ENCODE measurements at regions not wholly inside any gene's neighbourhood (a gene's known extent, or its start where the extent isn't known, plus 50 kb on each side); places are given as distances from the start of the nearest gene placed in this dataset.
"Not testable (repeated sequence)": the region's sequence is repeated elsewhere in the genome, so short reads cannot be mapped to it uniquely, and the experiment has no call there.

- Histone ChIP-seq H3K4me3 (ENCODE audit: low read length in 2 of 2) (no peak overlapping the region), H3K36me3 (ENCODE audit: insufficient read depth, low read length) (no peaks in the 10 kb centered on the region), H3K4me1 (ENCODE audit: insufficient read depth, low read length) (no peaks in the 10 kb centered on the region), H3K27me3 (ENCODE audit: insufficient read depth, low read length) (no peaks in the 10 kb centered on the region), H3K9me3 (ENCODE audit: control insufficient read depth in 1 of 2, low read length in 2 of 2) (no peaks in the 10 kb centered on the region), H3K27ac (ENCODE audit: low read depth, low read length) (no peak overlapping the region)
- Mint-ChIP-seq H3K27me3 (no peaks in the 10 kb centered on the region), H3K36me3 (no peaks in the 10 kb centered on the region), H3K4me1 (peaks cover 0 to 1% (median 0%) of the 10 kb centered on the region in 4 donors), H3K4me3 (no peak overlapping the region), H3K27ac (no peak overlapping the region), H3K9me3 (no peaks in the 10 kb centered on the region)
- intact Hi-C loops (cut with micrococcal nuclease): no loop called here
- ChIA-PET POLR2A (ENCODE audit: partially characterized antibody) (no interaction called here), CTCF (ENCODE audit: partially characterized antibody) (no interaction called here)
- DNase-seq: no peak
Observed at GRCh38 chr3:24689353-24689752, 194.7 kb upstream of the THRB start.

GRCh38 chr3:24690777-24691176 lies 196.1 kb upstream of the THRB start:
- ChIA-PET POLR2A (ENCODE audit: partially characterized antibody) (no interaction called here), CTCF (ENCODE audit: partially characterized antibody) (no interaction called here)
- Histone ChIP-seq H3K27me3 (ENCODE audit: insufficient read depth, low read length) (no peaks in the 10 kb centered on the region), H3K4me1 (ENCODE audit: insufficient read depth, low read length) (no peaks in the 10 kb centered on the region), H3K4me3 (ENCODE audit: low read length in 2 of 2) (no peak overlapping the region), H3K36me3 (ENCODE audit: insufficient read depth, low read length) (no peaks in the 10 kb centered on the region), H3K9me3 (ENCODE audit: control insufficient read depth in 1 of 2, low read length in 2 of 2) (no peaks in the 10 kb centered on the region), H3K27ac (ENCODE audit: low read depth, low read length) (no peak overlapping the region)
- H3K27ac Mint-ChIP-seq: no peak overlapping the region
- DNase-seq: no peak
- no peak overlapping the region for H3K4me3 Mint-ChIP-seq
- intact Hi-C loops (cut with micrococcal nuclease): no loop called here
- H3K4me1 Mint-ChIP-seq: peaks cover 0 to 1% (median 0%) of the 10 kb centered on the region in 4 donors
- H3K36me3 Mint-ChIP-seq: no peaks in the 10 kb centered on the region
- H3K27me3 Mint-ChIP-seq: no peaks in the 10 kb centered on the region
- peaks cover 0 to 3% (median 0%) of the 10 kb centered on the region in 8 donors for H3K9me3 Mint-ChIP-seq

GRCh38 chr3:24699078-24699477 lies 204.4 kb upstream of the THRB start:
- DNase-seq; H3K27me3 Mint-ChIP-seq; H3K4me1 Mint-ChIP-seq; H3K9me3 ChIP-seq (ENCODE audit: control insufficient read depth in 1 of 2, low read length in 2 of 2); H3K36me3 Mint-ChIP-seq; H3K4me1 ChIP-seq (ENCODE audit: insufficient read depth, low read length); H3K4me3 Mint-ChIP-seq; H3K27ac Mint-ChIP-seq; CTCF ChIA-PET (ENCODE audit: partially characterized antibody); intact Hi-C loops (cut with micrococcal nuclease); H3K9me3 Mint-ChIP-seq; H3K4me3 ChIP-seq (ENCODE audit: low read length in 2 of 2); H3K27me3 ChIP-seq (ENCODE audit: insufficient read depth, low read length); H3K27ac ChIP-seq (ENCODE audit: low read depth, low read length); POLR2A ChIA-PET (ENCODE audit: partially characterized antibody); H3K36me3 ChIP-seq (ENCODE audit: insufficient read depth, low read length): not testable (repeated sequence)

- no peaks in the 10 kb centered on the region for H3K36me3 ChIP-seq (ENCODE audit: insufficient read depth, low read length)
- DNase-seq: no peak
- POLR2A ChIA-PET (ENCODE audit: partially characterized antibody): no interaction called here
- no peak overlapping the region for H3K4me3 ChIP-seq (ENCODE audit: low read length in 2 of 2)
- CTCF ChIA-PET (ENCODE audit: partially characterized antibody): no interaction called here
- Mint-ChIP-seq H3K9me3 (peaks cover 0 to 9% (median 0%) of the 10 kb centered on the region in 8 donors), H3K4me3 (no peak overlapping the region), H3K4me1 (no peaks in the 10 kb centered on the region), H3K36me3 (no peaks in the 10 kb centered on the region), H3K27ac (no peak overlapping the region), H3K27me3 (peaks cover 0 to 1% of the 10 kb centered on the region in 2 donors)
- no peak overlapping the region for H3K27ac ChIP-seq (ENCODE audit: low read depth, low read length)
- H3K4me1 ChIP-seq (ENCODE audit: insufficient read depth, low read length): no peaks in the 10 kb centered on the region
- no peaks in the 10 kb centered on the region for H3K27me3 ChIP-seq (ENCODE audit: insufficient read depth, low read length)
- intact Hi-C loops (cut with micrococcal nuclease): no loop called here
- no peaks in the 10 kb centered on the region for H3K9me3 ChIP-seq (ENCODE audit: control insufficient read depth in 1 of 2, low read length in 2 of 2)
Observed at GRCh38 chr3:24704496-24704895, 209.8 kb upstream of the THRB start.

GRCh38 chr3:24707936-24708335 lies 213.3 kb upstream of the THRB start:
- Histone ChIP-seq H3K4me3 (ENCODE audit: low read length in 2 of 2) (no peak overlapping the region), H3K36me3 (ENCODE audit: insufficient read depth, low read length) (no peaks in the 10 kb centered on the region), H3K4me1 (ENCODE audit: insufficient read depth, low read length) (no peaks in the 10 kb centered on the region), H3K9me3 (ENCODE audit: control insufficient read depth in 1 of 2, low read length in 2 of 2) (no peaks in the 10 kb centered on the region), H3K27me3 (ENCODE audit: insufficient read depth, low read length) (no peaks in the 10 kb centered on the region), H3K27ac (ENCODE audit: low read depth, low read length) (no peak overlapping the region)
- no peaks in the 10 kb centered on the region for H3K36me3 Mint-ChIP-seq
- peaks cover 0 to 5% (median 0%) of the 10 kb centered on the region in 8 donors for H3K9me3 Mint-ChIP-seq
- peaks cover 0 to 1% of the 10 kb centered on the region in 2 donors for H3K27me3 Mint-ChIP-seq
- H3K4me3 Mint-ChIP-seq: no peak overlapping the region
- no peaks in the 10 kb centered on the region for H3K4me1 Mint-ChIP-seq
- no peak overlapping the region for H3K27ac Mint-ChIP-seq
- intact Hi-C loops (cut with micrococcal nuclease): no loop called here
- no peak for DNase-seq
- POLR2A ChIA-PET (ENCODE audit: partially characterized antibody): no interaction called here
- CTCF ChIA-PET (ENCODE audit: partially characterized antibody): interaction anchor here (1.5 kb wide), 1 partner anchor 28 kb away, joined by 4 read pairs; no protein-coding TSS in a partner anchor

- Mint-ChIP-seq H3K9me3 (peaks cover 0 to 5% (median 0%) of the 10 kb centered on the region in 8 donors), H3K27me3 (peaks cover 0 to 1% of the 10 kb centered on the region in 2 donors), H3K36me3 (no peaks in the 10 kb centered on the region), H3K4me1 (no peaks in the 10 kb centered on the region), H3K27ac (no peak overlapping the region), H3K4me3 (no peak overlapping the region)
- POLR2A ChIA-PET (ENCODE audit: partially characterized antibody): no interaction called here
- Histone ChIP-seq H3K4me1 (ENCODE audit: insufficient read depth, low read length) (no peaks in the 10 kb centered on the region), H3K27ac (ENCODE audit: low read depth, low read length) (no peak overlapping the region), H3K27me3 (ENCODE audit: insufficient read depth, low read length) (no peaks in the 10 kb centered on the region), H3K9me3 (ENCODE audit: control insufficient read depth in 1 of 2, low read length in 2 of 2) (no peaks in the 10 kb centered on the region), H3K4me3 (ENCODE audit: low read length in 2 of 2) (no peak overlapping the region), H3K36me3 (ENCODE audit: insufficient read depth, low read length) (no peaks in the 10 kb centered on the region)
- DNase-seq: no peak
- CTCF ChIA-PET (ENCODE audit: partially characterized antibody): interaction anchor here (0.6 kb wide), 1 partner anchor 9 kb away, joined by 3 read pairs; no protein-coding TSS in a partner anchor
- intact Hi-C loops (cut with micrococcal nuclease): no loop called here
Observed at GRCh38 chr3:24709956-24710355, 215.3 kb upstream of the THRB start.

- H3K4me1 Mint-ChIP-seq: no peaks in the 10 kb centered on the region
- DNase-seq: no peak
- CTCF ChIA-PET (ENCODE audit: partially characterized antibody): no interaction called here
- peaks cover 0 to 5% (median 0%) of the 10 kb centered on the region in 8 donors for H3K9me3 Mint-ChIP-seq
- no peaks in the 10 kb centered on the region for H3K9me3 ChIP-seq (ENCODE audit: control insufficient read depth in 1 of 2, low read length in 2 of 2)
- no peak overlapping the region for H3K27ac ChIP-seq (ENCODE audit: low read depth, low read length)
- no peaks in the 10 kb centered on the region for H3K36me3 ChIP-seq (ENCODE audit: insufficient read depth, low read length)
- H3K27me3 ChIP-seq (ENCODE audit: insufficient read depth, low read length): no peaks in the 10 kb centered on the region
- no peaks in the 10 kb centered on the region for H3K4me1 ChIP-seq (ENCODE audit: insufficient read depth, low read length)
- H3K4me3 ChIP-seq (ENCODE audit: low read length in 2 of 2): no peak overlapping the region
- H3K4me3 Mint-ChIP-seq: no peak overlapping the region
- H3K27ac Mint-ChIP-seq: no peak overlapping the region
- no peaks in the 10 kb centered on the region for H3K36me3 Mint-ChIP-seq
- no peaks in the 10 kb centered on the region for H3K27me3 Mint-ChIP-seq
- POLR2A ChIA-PET (ENCODE audit: partially characterized antibody): no interaction called here
- intact Hi-C loops (cut with micrococcal nuclease): no loop called here
Observed at GRCh38 chr3:24713516-24713915, 218.9 kb upstream of the THRB start.

- H3K9me3 Mint-ChIP-seq: peaks cover 0 to 5% (median 0%) of the 10 kb centered on the region in 8 donors
- Histone ChIP-seq H3K4me3 (ENCODE audit: low read length in 2 of 2) (no peak overlapping the region), H3K27me3 (ENCODE audit: insufficient read depth, low read length) (no peaks in the 10 kb centered on the region), H3K9me3 (ENCODE audit: control insufficient read depth in 1 of 2, low read length in 2 of 2) (no peaks in the 10 kb centered on the region), H3K4me1 (ENCODE audit: insufficient read depth, low read length) (no peaks in the 10 kb centered on the region), H3K27ac (ENCODE audit: low read depth, low read length) (no peak overlapping the region), H3K36me3 (ENCODE audit: insufficient read depth, low read length) (no peaks in the 10 kb centered on the region)
- H3K27me3 Mint-ChIP-seq: no peaks in the 10 kb centered on the region
- ChIA-PET CTCF (ENCODE audit: partially characterized antibody) (no interaction called here), POLR2A (ENCODE audit: partially characterized antibody) (no interaction called here)
- DNase-seq: no peak
- intact Hi-C loops (cut with micrococcal nuclease): no loop called here
- no peaks in the 10 kb centered on the region for H3K4me1 Mint-ChIP-seq
- H3K36me3 Mint-ChIP-seq: no peaks in the 10 kb centered on the region
- H3K4me3 Mint-ChIP-seq: no peak overlapping the region
- no peak overlapping the region for H3K27ac Mint-ChIP-seq
Observed at GRCh38 chr3:24714436-24714835, 219.8 kb upstream of the THRB start.
